NCI-H1930 (cell line): ENCODE measurements at regions not wholly inside any gene's neighbourhood (a gene's known extent, or its start where the extent isn't known, plus 50 kb on each side); places are given as distances from the start of the nearest gene placed in this dataset.

Source experiments
- DNase-seq, 2 experiments: peaks; one replicate each; lab custom pipeline; 2025; lab: John Stamatoyannopoulos, UW

GRCh38 chr5:117942861-117943519 is 1045.4 kb downstream of the DTWD2 start:
- no peak for DNase-seq

- no peak for DNase-seq
Observed at GRCh38 chr5:117893211-117893610, 1095.1 kb downstream of the DTWD2 start.

- DNase-seq: peak; percentile 0 to 51
Observed at GRCh38 chr5:117892360-117892759, 1096.0 kb downstream of the DTWD2 start.

GRCh38 chr5:117889596-117889995 is 1098.8 kb downstream of the DTWD2 start:
- DNase-seq: no peak

GRCh38 chr5:117888688-117889087 is 1099.7 kb downstream of the DTWD2 start:
- no peak for DNase-seq

GRCh38 chr5:117881426-117882230 is 1106.7 kb downstream of the DTWD2 start:
- DNase-seq: no peak

- no peak for DNase-seq
Observed at GRCh38 chr5:117880932-117881331, 1107.4 kb downstream of the DTWD2 start.

GRCh38 chr5:117877731-117878130 is 1110.6 kb downstream of the DTWD2 start:
- no peak for DNase-seq

GRCh38 chr5:117872798-117873368 is 1115.5 kb downstream of the DTWD2 start:
- no peak for DNase-seq

- no peak for DNase-seq
Observed at GRCh38 chr5:117869596-117869995, 1118.8 kb downstream of the DTWD2 start.

GRCh38 chr5:117863586-117864296 is 1124.6 kb downstream of the DTWD2 start:
- DNase-seq: no peak

GRCh38 chr5:117860550-117860949 is 1127.8 kb downstream of the DTWD2 start:
- DNase-seq: no peak

GRCh38 chr5:117859176-117859575 is 1129.2 kb downstream of the DTWD2 start:
- no peak for DNase-seq

- no peak for DNase-seq
Observed at GRCh38 chr5:117856713-117857112, 1131.6 kb downstream of the DTWD2 start.

- no peak for DNase-seq
Observed at GRCh38 chr5:117837786-117838185, 1150.6 kb downstream of the DTWD2 start.

GRCh38 chr5:117833691-117834090 is 1154.7 kb downstream of the DTWD2 start:
- DNase-seq: no peak

- DNase-seq: no peak
Observed at GRCh38 chr5:117829646-117830045, 1158.7 kb downstream of the DTWD2 start.

- no peak for DNase-seq
Observed at GRCh38 chr5:117813850-117814249, 1174.5 kb downstream of the DTWD2 start.

- DNase-seq: no peak
Observed at GRCh38 chr5:117812861-117813260, 1175.5 kb downstream of the DTWD2 start.

- no peak for DNase-seq
Observed at GRCh38 chr5:117809251-117809650, 1179.1 kb downstream of the DTWD2 start.

GRCh38 chr5:117805058-117805457 is 1183.3 kb downstream of the DTWD2 start:
- DNase-seq: no peak

GRCh38 chr5:117803533-117803932 is 1184.8 kb downstream of the DTWD2 start:
- no peak for DNase-seq

GRCh38 chr5:117801583-117801982 is 1186.8 kb downstream of the DTWD2 start:
- DNase-seq: no peak
